ENCODE measurements at regions not wholly inside any gene's neighbourhood (a gene's known extent, or its start where the extent isn't known, plus 50 kb on each side); places are given as distances from the start of the nearest gene placed in this dataset.

DNA sequence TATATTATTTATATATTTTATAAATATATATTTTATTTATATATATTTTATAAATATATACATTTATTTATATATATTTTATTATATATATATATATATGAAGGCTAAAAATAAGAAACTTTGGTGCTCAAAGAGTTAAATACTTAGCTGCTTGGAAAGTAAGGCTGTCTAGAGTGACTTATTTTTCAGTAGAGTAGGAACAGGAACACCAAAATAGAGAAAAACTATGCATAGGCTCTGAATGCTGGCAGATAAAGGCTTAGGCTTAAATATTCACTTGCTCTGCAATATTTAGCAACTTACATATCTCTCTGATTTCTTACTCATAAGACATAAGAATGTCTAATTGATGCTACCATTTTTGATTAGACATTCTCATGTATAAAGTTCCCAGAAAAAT lies 991.2 kb downstream of the VRK1 start:
- POLR2A ChIA-PET = no interaction called here
- intact Hi-C loops (cut with micrococcal nuclease) = no loop called here

DNA sequence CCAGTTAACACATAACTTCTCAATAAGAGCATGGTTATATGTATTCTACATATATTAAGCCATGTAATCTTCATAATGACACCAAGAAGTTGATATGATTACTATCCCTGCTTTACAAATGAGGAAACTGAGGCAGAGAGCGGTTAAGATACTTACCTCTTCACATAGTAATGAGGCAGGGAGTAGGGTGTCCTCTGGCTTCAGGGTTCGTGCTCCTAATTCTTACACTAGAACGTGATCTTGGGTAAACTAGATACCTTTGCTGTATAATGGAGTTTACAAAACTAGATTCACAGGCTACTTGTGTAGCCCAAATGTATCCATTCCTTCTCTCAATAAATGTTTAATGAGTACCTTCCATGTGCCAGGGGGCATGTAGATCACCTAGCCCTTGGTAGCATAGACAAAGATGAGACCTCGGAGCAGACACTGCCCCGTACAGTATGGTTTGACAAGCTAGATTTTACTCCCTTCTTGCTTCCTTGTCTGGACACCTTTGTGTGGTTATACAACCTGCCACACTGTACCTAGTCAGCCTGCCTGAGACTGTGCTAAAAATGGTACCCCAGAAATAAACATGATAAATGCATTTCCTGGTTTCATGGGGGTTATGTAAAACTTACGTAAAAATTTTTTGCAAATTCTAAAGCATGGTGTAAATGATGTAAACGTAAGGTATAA lies 991.8 kb downstream of the VRK1 start:
- Mint-ChIP-seq H3K4me3 (no peak overlapping the region), H3K27ac (no peak overlapping the region), H3K9me3 (peaks cover 4% of the 10 kb centered on the region), H3K36me3 (ENCODE audit: low read depth) (no peaks in the 10 kb centered on the region), H3K27me3 (no peaks in the 10 kb centered on the region), H3K4me1 (no peaks in the 10 kb centered on the region)
- CTCF ChIA-PET = no interaction called here
- TF ChIP-seq, protein P1, sequence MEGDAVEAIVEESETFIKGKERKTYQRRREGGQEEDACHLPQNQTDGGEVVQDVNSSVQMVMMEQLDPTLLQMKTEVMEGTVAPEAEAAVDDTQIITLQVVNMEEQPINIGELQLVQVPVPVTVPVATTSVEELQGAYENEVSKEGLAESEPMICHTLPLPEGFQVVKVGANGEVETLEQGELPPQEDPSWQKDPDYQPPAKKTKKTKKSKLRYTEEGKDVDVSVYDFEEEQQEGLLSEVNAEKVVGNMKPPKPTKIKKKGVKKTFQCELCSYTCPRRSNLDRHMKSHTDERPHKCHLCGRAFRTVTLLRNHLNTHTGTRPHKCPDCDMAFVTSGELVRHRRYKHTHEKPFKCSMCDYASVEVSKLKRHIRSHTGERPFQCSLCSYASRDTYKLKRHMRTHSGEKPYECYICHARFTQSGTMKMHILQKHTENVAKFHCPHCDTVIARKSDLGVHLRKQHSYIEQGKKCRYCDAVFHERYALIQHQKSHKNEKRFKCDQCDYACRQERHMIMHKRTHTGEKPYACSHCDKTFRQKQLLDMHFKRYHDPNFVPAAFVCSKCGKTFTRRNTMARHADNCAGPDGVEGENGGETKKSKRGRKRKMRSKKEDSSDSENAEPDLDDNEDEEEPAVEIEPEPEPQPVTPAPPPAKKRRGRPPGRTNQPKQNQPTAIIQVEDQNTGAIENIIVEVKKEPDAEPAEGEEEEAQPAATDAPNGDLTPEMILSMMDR (IDR thresholded peaks at IDR 0.05) = no peak
- DNase-seq = no peak
- POLR2A ChIA-PET = no interaction called here
- intact Hi-C loops (cut with micrococcal nuclease) = no loop called here
- ATAC-seq (ENCODE audit: low read depth) = no peak

More for the DNA sequence above, 991.2 kb downstream of the VRK1 start:
- H3K27me3 Mint-ChIP-seq = no peaks in the 10 kb centered on the region
- DNase-seq (no peak), ATAC-seq (ENCODE audit: low read depth) (no peak)
- CTCF ChIA-PET = no interaction called here
- H3K4me1 Mint-ChIP-seq = no peaks in the 10 kb centered on the region
- TF ChIP-seq, protein P1 (IDR thresholded peaks at IDR 0.05) = no peak
- H3K36me3 Mint-ChIP-seq (ENCODE audit: low read depth) = no peaks in the 10 kb centered on the region
- H3K4me3 Mint-ChIP-seq = no peak overlapping the region
- peaks cover 3% of the 10 kb centered on the region for H3K9me3 Mint-ChIP-seq
- no peak overlapping the region for H3K27ac Mint-ChIP-seq

DNA sequence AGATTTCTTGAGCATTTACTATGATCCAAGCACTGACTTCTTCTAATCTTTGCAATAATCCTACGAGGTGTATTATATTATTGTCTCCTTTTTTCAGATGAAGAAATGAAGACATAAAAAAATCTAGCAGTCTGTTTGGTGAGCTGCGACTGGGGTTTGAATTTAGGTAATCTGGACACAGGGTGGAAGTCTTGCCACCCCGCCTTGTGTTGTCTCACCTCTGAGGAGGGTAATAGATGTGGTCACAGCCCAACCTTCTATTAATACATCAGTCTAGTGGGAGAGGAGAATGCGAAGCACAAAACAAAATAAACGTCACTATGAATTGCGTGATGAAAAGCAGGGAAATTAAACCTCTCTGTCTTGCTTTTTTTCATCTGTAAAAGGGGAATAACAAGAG lies 993.9 kb downstream of the VRK1 start:
- intact Hi-C loops (cut with micrococcal nuclease) = no loop called here
- POLR2A ChIA-PET = no interaction called here
- H3K36me3 Mint-ChIP-seq (ENCODE audit: low read depth) = no peaks in the 10 kb centered on the region
- TF ChIP-seq, protein P1 (IDR thresholded peaks at IDR 0.05) = no peak
- DNase-seq (no peak), ATAC-seq (ENCODE audit: low read depth) (no peak)
- H3K9me3 Mint-ChIP-seq = peaks cover 7% of the 10 kb centered on the region
- no peak overlapping the region for H3K4me3 Mint-ChIP-seq
- CTCF ChIA-PET = no interaction called here
- H3K27ac Mint-ChIP-seq = no peak overlapping the region
- H3K4me1 Mint-ChIP-seq = no peaks in the 10 kb centered on the region
- no peaks in the 10 kb centered on the region for H3K27me3 Mint-ChIP-seq

DNA sequence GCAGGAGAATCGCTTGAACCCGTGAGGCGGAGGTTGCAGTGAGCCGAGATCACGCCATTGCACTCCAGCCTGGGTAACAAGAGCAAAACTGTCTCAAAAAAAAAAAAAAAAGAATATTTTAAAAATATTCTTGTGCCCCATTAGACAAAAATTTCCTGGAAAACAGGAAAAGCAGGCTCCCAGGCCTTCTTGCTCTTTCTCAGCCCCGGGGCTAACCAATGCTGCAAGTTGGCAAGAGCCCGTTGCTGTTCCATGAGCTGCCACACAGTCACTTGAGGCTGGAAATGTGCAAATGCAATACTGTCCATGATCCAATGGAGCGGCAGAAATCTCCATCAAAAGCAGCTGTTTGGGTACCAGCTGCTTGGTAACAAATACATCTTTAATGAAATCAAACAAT lies 994.7 kb downstream of the VRK1 start:
- H3K9me3 Mint-ChIP-seq = peaks cover 8% of the 10 kb centered on the region
- intact Hi-C loops (cut with micrococcal nuclease) = no loop called here
- H3K4me3 Mint-ChIP-seq = no peak overlapping the region
- ATAC-seq (ENCODE audit: low read depth) (no peak), DNase-seq (no peak)
- ChIA-PET CTCF (no interaction called here), POLR2A (no interaction called here)
- H3K27ac Mint-ChIP-seq = no peak overlapping the region
- H3K27me3 Mint-ChIP-seq = no peaks in the 10 kb centered on the region
- TF ChIP-seq, protein P1 (IDR thresholded peaks at IDR 0.05) = no peak
- H3K36me3 Mint-ChIP-seq (ENCODE audit: low read depth) = no peaks in the 10 kb centered on the region
- H3K4me1 Mint-ChIP-seq = no peaks in the 10 kb centered on the region

DNA sequence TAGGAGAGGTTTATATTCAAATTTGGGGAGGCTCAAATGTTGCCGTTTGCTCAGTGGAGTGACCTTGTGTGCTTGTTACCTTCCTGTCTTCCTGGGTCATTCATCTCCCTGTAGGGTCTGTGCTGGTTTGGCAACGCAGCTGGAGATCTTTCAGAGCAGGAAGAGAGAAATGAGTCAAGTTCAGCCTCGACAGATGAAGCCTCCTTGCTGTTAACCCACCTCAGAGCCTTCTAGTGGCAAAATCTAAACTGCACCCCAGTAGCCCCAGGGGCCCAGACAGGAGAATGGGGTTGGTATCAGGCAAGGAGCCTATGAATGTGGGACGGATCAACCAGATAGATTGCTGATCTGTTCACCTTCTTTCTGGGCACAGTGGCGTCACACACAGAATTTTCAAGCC lies 999.3 kb downstream of the VRK1 start:
- Mint-ChIP-seq H3K4me3 (no peak overlapping the region), H3K36me3 (ENCODE audit: low read depth) (no peaks in the 10 kb centered on the region), H3K4me1 (no peaks in the 10 kb centered on the region), H3K27ac (no peak overlapping the region), H3K9me3 (peaks cover 10% of the 10 kb centered on the region), H3K27me3 (no peaks in the 10 kb centered on the region)
- ChIA-PET CTCF (no interaction called here), POLR2A (no interaction called here)
- ATAC-seq (ENCODE audit: low read depth) (no peak), DNase-seq (no peak)
- TF ChIP-seq, protein P1 (IDR thresholded peaks at IDR 0.05) = no peak
- intact Hi-C loops (cut with micrococcal nuclease) = no loop called here

All from activated B cell treated with CpG ODN at 0.5 μM for 24 hours (primary cell).